SK-N-DZ (cell line): ENCODE measurements at regions not wholly inside any gene's neighbourhood (a gene's known extent, or its start where the extent isn't known, plus 50 kb on each side); places are given as distances from the start of the nearest gene placed in this dataset.
"Not testable (repeated sequence)": the region's sequence is repeated elsewhere in the genome, so short reads cannot be mapped to it uniquely, and the experiment has no call there.

Source experiments
- DNase-seq: peaks from one replicate; pipeline ENCODE4 v3.0.0-alpha.2; 2015; ENCODE audit warnings: low spot score

DNA sequence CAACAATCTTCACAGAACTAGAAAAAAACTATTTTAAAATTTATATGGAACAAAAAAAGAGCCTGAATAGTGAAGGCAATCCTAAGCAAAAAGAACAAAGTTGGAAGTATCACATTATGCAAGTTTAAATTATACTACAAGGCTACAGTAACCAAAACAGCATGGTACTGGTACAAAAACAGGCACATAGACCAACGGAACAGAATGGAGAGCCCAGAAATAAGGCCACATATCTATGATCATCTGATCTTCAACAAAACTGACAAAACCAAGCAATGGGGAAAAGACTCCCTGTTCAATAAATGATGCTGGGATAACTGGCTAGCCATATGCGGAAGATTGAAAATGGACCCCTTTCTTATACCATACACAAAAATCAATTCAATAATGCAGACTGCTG, 74.4 kb upstream of the RTN4 start:
- DNase-seq: not testable (repeated sequence)

DNA sequence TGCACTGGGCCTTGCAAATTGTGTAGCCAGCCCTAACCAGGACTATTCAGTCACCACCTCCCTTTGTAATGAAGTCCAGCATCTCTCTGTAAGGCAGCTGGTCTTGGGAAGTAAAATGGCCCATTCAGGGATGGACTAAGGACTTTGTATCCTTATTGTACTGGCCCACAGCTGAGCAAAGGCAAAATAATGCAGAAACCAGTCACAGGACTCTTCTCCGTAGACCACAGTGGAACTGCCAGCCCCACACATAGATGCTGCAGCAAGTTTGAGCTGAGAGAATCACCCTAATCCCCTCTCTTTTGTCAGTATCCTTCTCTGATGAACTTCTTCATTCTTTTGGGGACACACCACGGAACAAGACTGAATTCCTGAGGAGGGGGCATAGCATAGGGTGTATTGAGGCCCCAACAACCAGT, 73.6 kb upstream of the RTN4 start:
- no peak for DNase-seq

DNA sequence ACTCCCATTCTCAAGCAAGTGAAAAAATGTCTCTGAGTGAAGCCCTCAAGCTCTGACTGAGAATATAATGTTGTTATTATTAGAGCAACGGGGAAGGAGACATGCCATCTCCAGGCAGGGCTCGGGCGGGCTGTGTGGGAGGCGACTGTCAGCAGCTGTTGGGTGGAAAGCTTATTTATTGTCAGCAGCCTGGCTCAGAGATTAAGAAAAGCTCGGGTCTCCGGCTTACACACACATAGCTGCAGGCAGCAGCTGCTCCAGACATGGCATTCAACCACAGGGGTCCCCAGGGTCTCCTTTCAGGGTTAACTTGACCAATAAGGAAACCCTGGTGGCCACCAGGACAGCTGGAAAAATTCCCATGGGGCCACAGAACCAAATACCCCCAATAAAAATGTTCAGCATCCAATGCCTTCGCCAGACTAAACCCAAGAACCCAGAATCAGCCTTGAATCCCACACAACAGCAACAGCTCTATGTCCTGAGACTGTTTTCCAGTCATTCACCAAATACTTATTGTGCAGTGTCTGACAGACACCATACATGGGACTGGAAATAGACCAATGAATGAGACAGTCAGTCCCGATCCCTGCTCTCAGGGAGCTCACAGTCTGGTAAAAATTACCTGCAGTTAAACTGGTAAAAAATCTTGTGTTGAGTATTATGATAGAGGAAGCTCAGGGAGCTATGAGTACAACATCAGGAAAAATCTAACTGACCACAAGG, 70.5 kb upstream of the RTN4 start:
- DNase-seq: peak; percentile 53

GRCh38 chr2:55119711-55120487, 69.6 kb upstream of the RTN4 start:
- DNase-seq: peak; percentile 51

DNA sequence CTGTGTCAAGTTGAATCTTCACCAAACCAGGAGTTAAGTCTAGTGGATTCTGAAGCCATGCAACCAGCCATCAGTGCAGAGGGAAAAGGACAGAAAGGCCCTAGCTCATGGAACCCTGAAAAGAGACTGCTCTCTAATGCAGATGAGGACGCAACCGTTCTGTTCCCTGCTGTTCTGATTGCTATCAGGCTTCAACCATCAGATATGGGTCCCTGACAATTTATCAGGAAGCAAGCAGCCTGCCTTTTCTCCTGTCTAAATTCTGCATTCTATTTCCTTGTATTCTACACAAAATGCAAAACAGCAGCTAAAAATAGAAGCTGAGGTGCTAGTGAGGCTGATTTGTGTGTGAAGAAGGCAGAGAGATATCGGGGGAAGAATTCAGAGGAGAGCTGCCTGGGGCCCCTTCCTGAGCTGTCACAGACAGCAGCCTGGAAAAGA, 68.4 kb upstream of the RTN4 start:
- peak; percentile 34 for DNase-seq

- DNase-seq: no peak
Observed at GRCh38 chr2:55116966-55117365, 66.7 kb upstream of the RTN4 start.

DNA sequence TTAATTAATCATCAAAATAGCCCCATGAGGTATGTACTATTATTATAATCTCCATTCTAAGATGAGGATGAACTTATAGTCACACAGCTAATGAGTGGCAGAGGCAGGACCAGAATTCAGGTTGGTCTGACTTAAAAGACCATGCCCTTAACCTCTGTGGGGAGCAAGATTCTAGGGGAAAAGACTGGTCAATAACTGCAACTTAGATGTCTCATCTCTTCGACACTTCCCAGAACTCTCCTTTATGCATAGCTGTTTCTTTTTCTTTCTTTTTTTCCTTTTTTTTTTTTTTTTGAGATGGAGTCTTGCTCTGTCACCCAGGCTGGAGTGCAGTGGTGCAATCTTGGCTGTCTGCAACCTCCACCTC, 66.3 kb upstream of the RTN4 start:
- DNase-seq: no peak

GRCh38 chr2:55115761-55116597, 65.7 kb upstream of the RTN4 start:
- no peak for DNase-seq

DNA sequence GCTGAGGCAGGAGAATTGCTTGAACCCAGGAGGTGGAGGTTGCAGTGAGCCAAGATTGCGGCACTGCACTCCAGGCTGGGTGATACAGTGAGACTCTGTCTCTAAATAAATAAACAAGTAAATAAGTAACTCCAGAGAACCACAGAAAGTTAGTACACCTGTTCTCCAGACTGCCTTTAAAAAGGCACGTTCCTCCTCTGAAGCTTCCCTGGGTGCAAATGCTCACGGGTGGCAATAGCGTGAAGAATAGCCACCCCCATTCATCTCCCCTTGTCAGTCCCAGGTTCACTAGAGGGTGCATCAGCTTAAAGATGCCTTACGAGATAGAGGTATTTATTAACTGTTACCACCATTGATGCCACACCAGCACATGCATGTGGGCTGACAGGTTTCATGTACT, 64.3 kb upstream of the RTN4 start:
- no peak for DNase-seq

GRCh38 chr2:55114082-55114481, 63.8 kb upstream of the RTN4 start:
- no peak for DNase-seq

- DNase-seq: peak; percentile 67
Observed at GRCh38 chr2:55112229-55113031, 62.2 kb upstream of the RTN4 start.

GRCh38 chr2:55111570-55112228, 61.4 kb upstream of the RTN4 start:
- DNase-seq: peak; percentile 70

DNA sequence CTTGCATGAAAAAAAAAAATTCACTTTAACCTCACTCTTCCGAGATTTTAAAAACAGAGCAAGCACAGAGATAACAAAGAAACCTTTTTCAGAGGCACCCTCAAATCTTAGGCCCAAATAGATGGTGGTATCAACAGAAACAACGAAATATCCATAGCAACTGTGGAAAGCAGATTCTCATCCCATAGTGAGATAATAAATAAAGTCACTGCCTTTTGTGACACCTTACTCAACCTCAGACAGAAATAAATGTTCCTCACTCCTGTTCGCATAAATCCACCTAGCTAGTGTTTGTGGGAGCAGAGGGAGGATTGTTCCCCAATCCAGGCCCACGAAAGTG, 60.9 kb upstream of the RTN4 start:
- DNase-seq: no peak

DNA sequence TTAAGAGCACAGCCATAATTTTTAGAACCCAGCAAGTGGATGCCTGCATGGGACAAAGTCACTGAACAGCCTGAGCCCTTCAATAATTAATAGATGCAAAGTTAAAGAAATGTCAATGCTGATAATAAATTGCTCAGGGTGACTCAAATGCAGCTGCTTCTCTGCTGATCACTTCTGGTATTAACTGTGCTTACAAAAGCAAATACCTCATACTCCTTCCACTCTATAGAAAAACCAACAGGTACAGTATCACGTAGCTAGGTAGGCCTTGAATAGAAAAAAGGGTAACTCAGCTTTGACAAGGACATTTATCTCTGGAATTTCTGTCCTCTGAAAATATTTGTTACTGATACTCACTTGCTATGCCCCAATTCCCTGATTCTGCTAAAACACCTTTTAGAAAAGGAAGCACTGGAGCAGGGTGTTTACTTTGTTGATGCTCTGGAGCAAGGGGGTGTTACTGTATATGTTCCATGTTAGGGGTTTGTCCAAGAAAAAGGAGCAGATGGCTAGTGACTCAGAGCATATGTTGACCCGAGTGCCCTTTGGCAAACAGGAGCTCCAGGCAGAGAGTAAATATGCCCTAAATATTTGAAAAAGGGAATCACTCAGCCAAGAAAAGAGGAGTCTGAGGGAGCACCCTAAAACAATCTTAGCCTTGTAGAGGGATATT, 59.1 kb upstream of the RTN4 start:
- no peak for DNase-seq

- no peak for DNase-seq
Observed at GRCh38 chr2:55108456-55109160, 58.4 kb upstream of the RTN4 start.

DNA sequence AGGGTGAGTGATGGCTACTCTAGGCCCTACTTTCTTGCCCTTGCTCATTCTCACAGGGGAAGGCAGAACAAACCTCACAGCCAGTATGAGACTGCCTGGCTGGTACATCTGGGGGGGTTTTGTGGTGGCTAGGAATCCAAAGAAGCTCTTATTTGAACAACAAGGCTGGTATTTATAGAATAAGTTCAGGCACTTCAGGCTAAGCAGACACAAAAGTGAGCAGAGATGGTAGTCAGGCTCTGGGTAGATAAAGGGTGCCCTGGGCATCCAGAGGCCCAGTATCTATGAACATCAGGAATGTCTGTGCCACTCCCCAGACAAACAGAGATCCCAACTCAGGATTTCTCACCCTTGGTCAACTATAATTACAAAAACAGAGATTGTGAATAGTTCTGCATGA, 57.2 kb upstream of the RTN4 start:
- no peak for DNase-seq

DNA sequence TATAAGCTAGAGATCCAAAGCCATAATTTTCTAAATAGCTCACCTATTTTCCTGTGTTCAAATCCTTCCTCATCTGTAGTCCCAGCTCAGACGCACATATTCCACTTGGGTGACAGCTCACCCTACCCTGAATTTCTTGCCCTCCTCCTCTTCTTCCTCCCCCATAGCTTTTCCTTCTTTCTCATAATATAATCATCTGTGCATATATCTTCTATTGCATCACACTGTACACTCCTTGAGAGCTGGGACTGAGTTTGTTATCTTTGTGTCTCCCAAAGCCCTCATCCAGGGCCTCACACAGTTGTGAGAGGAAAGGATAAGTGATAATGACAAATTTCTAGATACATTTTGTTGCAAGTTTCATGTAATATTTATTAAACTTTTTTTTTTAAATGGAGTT, 55.9 kb upstream of the RTN4 start:
- no peak for DNase-seq

GRCh38 chr2:55105456-55105855, 55.2 kb upstream of the RTN4 start:
- no peak for DNase-seq

DNA sequence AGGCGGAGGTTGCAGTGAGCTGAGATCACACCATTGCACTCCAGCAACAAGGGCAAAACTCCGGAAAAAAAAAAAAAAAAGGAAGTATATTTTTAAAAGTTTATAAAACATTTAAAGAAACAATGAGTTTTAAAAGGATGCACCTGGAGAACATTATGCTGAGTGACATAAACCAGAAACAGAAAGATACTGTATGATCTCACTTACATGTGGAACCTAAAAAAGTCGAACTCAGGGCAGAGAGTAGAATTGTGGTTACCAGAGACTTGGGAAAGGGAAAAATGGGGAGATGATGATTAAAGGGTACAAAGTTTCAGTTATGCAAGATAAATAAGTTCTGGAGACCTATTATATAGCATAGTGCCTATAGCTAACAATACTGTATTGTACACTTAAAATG, 52.8 kb upstream of the RTN4 start:
- DNase-seq: no peak
